ENCODE measurements at regions not wholly inside any gene's neighbourhood (a gene's known extent, or its start where the extent isn't known, plus 50 kb on each side); places are given as distances from the start of the nearest gene placed in this dataset.

DNA sequence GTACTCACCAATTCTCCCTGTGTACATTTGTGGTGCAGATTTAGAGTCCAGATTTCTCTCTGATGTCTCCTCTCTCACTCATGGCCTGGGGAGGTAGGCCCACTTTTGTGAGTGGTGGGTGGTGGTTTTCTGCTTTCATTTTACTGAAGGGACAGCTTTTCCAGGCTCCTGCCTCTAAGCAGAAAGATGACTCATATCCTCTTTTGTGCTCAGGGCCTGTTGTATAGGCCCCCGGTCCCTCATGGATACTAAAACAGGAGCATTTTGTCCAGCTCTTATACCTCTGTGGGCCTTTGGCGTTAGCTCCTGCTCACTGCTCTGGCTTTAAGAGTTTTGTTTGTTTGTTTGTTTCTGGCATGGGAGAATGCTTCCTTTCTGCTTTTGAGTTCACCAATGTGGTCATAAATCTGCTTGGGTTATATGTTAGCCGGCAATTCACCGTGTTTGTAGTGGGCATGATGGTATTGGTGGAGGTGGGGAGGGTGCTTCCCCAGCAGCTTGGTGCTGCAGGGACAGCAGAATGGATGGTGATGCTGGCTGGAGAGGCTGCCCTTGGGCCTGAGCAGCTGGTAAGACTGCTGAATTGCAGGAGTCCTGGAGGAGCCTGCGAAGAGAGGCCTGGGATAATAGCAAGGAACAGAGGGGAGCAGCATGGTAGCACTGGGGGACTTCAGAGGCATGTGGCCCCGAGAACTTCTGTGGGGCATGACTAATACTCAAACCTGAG lies 468.7 kb downstream of the RPS24 start:
- no peak for DNase-seq

DNA sequence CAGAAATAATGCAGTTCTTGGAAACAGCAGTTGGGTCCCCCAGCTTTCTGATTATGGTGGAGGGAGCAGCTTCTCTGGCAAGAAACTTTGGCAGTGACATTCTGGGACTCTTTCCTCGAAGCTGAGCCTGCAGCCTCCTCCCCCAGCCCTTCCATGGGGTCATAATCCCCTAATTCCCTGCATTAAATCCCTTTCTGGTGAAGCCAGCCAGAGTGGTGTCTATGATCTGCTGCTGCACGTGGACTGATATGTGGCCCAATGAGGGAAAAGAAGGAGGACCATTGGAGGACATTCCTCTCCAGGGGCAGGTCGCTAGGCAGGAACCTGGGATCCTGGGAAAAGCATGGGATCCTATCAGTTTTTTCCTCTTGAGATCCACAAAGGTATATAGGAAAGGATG lies 470.5 kb downstream of the RPS24 start:
- DNase-seq, result no peak

DNA sequence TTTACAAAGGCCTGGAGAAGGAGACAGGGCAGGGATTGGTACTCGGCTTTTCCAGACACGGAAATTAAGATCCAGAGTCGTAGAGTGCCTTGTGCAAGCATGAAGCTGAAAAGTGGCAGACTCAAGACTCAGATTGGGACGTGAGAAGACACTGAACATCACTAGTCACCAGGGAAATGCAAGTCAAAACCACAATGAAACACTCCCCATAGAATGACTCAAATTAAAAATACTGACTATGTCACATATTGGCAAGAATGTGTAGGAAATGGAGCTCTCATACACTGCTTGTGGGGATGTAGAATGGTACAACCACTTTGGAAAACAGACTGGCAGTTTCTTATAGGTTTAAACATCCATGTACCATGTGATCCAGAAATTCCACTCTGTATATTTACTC lies 472.0 kb downstream of the RPS24 start:
- peak in 1 of 5 donors; percentile 13 for DNase-seq

GRCh38 chr10:78506614-78507013 lies 473.0 kb downstream of the RPS24 start:
- no peak for DNase-seq

GRCh38 chr10:78507510-78508160 lies 474.0 kb downstream of the RPS24 start:
- DNase-seq, result no peak

DNA sequence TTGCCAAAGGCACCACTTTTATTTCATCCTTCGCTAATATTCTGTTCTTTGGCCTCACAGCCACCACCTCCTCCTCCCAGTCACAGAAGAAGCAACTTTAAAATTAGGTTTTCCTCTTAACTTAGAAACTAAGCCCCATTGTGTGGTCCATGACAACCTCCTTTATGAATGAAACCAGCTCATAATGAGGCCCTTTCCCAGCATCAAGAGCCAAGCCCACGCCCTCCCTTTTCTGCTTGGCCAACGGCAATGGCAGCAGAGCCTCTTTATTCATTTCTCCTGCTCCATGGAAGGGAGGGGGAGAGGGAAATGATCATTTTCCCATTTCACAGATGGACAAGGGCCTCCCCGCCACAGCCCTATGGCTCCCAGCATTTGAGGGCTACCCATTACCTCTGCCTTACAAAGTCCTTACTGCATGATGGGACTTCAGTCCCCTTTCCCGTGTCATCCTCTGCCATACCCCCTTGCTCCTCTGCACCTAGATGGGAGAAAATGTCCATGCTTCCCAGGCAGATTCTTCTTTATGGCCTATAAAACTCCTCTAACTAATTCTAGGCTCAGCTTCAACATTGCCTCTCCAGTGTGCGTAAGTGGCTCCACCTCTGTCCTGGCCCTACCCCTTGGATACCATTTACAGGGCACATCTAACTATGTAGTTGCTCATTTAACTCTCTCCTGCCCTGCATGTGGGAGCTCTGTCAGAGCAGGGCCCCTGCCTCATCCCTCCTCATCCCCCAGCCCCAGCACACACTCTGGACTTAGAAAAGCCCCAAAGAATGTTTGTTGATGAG lies 475.5 kb downstream of the RPS24 start:
- DNase-seq, result no peak

DNA sequence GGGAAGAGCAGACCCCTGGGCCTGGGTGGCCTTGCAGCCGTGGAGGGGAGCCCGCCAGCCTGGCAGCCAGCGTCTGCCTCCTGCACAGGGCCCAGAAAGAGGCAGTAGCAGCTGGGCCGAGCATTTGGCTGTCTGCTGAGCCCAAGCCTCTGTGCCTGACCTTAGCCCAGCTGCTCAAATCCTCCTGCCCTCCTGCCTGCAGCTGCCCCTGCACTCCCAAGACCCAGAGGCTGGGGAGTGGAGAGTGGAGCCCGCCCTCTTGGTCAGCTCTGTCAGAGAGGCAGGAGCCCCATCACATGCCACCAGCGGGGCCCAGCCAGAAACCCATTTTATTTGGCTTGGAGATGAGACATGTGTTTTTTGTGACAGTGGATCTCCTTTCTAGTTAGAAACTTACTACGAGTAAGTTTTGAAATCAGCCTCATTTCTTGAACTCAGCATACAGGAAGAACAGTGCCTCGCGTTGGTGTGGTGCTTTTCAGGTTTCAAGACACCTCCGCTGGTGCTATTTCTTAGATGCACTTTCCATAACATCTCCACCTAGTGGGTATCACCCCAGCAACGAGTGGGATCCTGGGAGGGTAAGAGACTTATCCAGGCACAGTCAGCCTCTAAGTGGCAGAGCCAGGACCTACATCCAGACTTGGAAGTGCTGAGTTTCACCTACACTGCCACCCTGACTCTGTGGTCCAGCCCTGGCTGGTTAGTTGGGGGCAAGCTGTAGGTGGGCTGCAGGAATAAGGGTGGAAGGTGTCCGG lies 477.1 kb downstream of the RPS24 start:
- no peak for DNase-seq

DNA sequence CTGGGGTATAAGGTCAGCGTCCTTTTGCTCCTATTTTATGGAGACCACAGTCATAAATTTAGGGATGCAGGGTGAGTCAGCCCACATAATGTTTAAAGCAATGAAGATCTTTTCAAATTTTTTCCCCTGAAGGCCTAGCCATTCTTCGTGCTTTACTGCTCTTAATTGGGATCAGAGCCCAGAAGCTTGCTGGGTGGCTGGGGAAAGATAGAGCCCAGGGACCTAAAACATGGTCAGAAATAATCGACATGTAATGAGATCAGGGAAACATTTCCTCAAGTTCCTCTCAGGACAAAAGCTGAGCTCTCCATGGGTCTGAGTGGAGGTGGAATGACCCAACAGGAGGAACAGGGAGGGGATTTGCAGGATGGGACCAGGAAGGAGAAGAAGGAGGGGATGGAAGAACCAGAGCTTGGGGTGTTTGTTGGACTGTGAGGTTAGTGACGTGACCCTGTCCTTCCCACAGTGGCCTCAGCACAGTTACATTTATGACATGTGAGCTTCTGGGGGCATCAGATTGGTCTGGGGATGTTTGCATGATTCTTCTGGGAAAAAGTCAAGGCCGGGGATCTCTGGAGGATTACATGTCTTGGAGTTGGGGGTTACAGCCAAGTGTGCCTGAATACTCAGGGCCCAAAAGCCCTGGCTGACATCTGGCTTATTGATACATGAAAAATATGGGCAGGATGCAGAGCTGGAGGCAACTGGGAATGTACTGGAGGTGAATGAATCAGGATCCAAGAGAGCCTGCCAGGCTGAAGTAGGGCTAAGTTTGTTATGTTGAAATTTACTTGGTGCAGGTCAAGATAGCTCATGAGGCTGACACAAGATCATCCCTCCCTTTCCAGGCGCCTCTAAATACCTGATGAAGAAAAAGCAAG lies 477.9 kb downstream of the RPS24 start:
- no peak for DNase-seq

GRCh38 chr10:78512205-78512550 lies 478.5 kb downstream of the RPS24 start:
- DNase-seq, result no peak

GRCh38 chr10:78513330-78513729 lies 479.7 kb downstream of the RPS24 start:
- no peak for DNase-seq

DNA sequence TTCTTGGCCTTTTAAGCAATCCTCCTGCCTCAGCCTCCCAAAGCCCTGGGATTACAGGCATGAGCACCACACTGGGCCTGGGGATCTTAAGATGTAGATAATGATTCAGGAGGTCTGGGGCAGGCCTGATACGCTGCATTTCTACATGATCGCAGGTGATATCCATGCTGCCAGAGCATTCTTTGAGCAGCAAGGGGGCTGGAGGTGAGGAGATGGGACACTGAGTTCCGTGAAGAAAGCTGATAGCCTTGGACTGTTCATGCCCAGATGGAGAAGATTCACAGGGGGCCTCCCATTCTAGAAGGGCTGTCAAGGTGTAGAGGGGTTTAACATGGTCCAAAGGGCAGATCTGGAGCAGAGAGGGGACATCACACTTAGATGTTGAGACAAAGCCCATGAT lies 480.3 kb downstream of the RPS24 start:
- DNase-seq, result no peak

DNA sequence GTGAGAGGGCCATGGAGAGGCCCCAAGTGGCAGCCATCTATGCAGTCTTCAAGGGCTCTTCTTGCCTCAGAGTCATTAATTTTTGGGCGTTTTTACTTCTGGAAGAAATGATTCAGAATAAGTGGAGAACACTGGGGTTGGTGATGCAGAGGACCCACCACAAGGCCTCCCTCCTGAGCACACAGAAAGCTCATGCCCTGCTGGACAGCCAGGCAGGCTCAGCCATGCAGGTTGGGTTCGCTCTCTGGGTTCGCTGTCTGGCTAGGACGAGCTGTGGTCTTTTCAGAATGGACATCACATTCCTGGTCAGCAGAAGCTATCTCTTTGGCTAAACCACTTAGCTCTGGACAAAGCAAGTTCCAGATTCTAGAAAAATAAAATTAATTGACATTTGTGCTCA lies 480.8 kb downstream of the RPS24 start:
- no peak for DNase-seq

DNA sequence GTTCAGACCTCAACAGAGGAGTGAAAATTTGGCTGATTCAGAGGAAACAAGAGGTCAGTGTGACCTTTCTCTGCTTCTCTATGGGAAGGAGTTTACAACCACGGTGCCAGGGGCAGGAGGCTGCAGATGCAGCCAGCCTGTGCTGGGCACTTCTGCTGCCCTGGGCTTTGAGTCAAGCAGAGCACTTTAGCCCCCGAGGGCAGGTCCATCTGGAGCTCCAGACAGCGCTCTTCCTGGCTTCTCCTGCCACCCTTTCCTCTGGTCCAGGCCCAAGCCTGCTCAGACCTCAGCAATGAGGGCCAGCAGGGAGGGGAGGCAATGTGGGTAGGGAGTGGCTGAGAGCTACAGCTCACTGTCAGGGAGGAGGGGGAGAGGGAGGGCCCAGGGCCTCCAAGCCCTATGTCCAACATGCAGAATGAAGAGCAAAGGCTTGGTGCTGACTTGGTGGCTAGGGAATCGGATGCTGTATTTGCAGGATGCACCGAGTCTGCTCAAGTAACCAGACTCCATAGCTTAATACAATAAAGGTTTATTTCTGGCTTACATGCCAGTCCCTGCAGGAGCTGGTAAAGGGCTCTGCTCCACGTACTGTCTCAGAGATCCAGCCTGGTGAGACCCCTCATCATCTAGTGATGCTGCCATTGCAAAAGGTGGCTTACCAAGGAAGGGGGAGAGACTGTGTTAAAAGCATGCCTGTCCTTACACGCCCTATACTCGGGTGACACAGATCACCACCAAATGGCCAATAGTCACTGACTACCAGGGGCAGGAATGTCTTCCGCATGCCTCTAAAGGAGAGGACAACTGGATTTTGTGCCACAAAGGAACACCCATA lies 481.6 kb downstream of the RPS24 start:
- DNase-seq, result no peak

GRCh38 chr10:78515873-78516153 lies 482.1 kb downstream of the RPS24 start:
- no peak for DNase-seq

DNA sequence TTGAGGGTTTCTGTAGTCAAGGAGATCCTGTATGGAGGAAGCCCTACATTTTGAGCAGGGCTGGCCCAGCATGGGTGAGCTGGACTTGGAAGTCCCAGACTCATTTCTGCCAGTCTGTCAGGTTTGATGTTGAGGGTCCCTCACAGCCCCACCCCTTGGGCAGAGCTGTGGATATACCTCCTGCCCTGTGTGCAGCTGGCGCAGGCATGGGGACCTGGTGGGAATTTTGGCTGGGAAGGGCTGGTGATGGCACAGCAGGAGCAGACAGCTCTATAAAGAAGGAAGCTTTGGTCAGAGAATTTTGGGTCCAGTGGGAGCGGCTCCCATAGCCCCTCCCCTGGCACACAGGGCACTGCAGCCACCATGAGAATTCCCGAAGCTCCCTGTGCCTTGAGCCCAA lies 482.6 kb downstream of the RPS24 start:
- DNase-seq, result no peak

- no peak for DNase-seq
Measured at GRCh38 chr10:78516756-78517155, 483.1 kb downstream of the RPS24 start.

DNA sequence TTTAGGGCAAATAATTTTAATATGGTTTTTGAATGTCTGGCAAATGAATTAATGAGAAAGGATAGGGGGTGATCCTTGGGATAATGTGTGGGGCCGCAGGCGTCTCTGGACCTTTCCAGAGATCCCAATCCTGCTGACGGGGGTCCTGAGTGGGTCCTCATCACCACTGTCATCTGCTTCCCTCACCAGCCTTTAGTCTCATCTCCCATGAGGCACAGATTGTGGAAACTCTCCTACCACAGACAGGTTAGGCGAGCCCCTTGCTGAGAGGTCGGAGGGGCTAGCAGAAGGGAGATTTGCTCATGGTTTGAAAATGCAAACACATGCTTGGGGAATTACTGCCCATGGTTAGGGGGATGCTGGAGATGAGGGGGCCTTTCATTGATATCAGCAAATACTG lies 484.6 kb downstream of the RPS24 start:
- no peak for DNase-seq

GRCh38 chr10:78520737-78521430 lies 487.2 kb downstream of the RPS24 start:
- peak in 1 of 5 donors; percentile 6 for DNase-seq

DNA sequence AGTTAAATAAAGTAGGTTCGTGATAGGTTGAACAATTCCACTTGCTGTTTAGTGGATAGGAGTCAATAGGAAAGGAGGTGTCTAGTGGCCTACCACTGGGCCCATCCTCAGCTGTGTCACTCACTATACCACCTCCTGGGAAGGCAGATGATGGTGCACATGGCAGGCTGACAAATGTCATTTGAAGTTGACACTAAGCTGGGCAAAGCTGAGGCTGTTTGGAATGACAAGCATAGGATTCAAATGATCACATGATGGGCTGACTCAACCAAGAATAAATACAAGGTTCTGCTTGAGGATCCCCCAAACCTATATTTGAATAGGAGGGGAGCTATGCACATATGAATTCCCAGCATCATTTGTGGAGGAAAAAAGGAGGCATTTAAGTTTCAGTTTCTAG lies 489.8 kb downstream of the RPS24 start:
- DNase-seq, result no peak

- no peak for DNase-seq
Measured at GRCh38 chr10:78524342-78524741, 490.7 kb downstream of the RPS24 start.

GRCh38 chr10:78524941-78525340 lies 491.3 kb downstream of the RPS24 start:
- no peak for DNase-seq
